ENCODE measurements at regions not wholly inside any gene's neighbourhood (a gene's known extent, or its start where the extent isn't known, plus 50 kb on each side); places are given as distances from the start of the nearest gene placed in this dataset.
"Not testable (repeated sequence)": the region's sequence is repeated elsewhere in the genome, so short reads cannot be mapped to it uniquely, and the experiment has no call there.

GRCh38 chr3:182414586-182414985 lies 378.7 kb upstream of the ATP11B start:
- peaks cover 0 to 8% (median 0%) of the 10 kb centered on the region in 11 donors for H3K9me3 Mint-ChIP-seq
- intact Hi-C loops (cut with micrococcal nuclease), result no loop called here
- POLR2A ChIA-PET, result no interaction called here
- Histone ChIP-seq H3K27ac (ENCODE audit: low read depth, low read length) (no peak overlapping the region), H3K9me3 (ENCODE audit: control insufficient read depth in 2 of 3, low read length in 3 of 3) (no peaks in the 10 kb centered on the region), H3K4me3 (ENCODE audit: low read length) (no peak overlapping the region), H3K4me1 (ENCODE audit: control insufficient read depth in 2 of 2, insufficient read depth in 2 of 2, low read length in 2 of 2) (no peaks in the 10 kb centered on the region), H3K27me3 (ENCODE audit: control insufficient read depth in 2 of 2, insufficient read depth in 2 of 2, low read length in 2 of 2) (no peaks in the 10 kb centered on the region), H3K36me3 (ENCODE audit: control insufficient read depth in 2 of 3, insufficient read depth in 3 of 3, low read length in 3 of 3) (no peaks in the 10 kb centered on the region)
- ATAC-seq (no peak), DNase-seq (no peak)
- H3K36me3 Mint-ChIP-seq, result no peaks in the 10 kb centered on the region
- CTCF ChIA-PET, result no interaction called here
- H3K4me3 Mint-ChIP-seq, result no peak overlapping the region
- H3K27ac Mint-ChIP-seq, result no peak overlapping the region
- no peaks in the 10 kb centered on the region for H3K4me1 Mint-ChIP-seq
- H3K27me3 Mint-ChIP-seq, result peaks cover 0 to 6% (median 0%) of the 10 kb centered on the region in 5 donors

- intact Hi-C loops (cut with micrococcal nuclease), result no loop called here
- Mint-ChIP-seq H3K9me3 (peaks cover 0 to 12% (median 3%) of the 10 kb centered on the region in 11 donors), H3K27ac (no peak overlapping the region), H3K27me3 (no peaks in the 10 kb centered on the region), H3K36me3 (no peaks in the 10 kb centered on the region), H3K4me1 (no peaks in the 10 kb centered on the region), H3K4me3 (no peak overlapping the region)
- H3K27ac ChIP-seq (ENCODE audit: low read depth, low read length), result no peak overlapping the region
- no peaks in the 10 kb centered on the region for H3K9me3 ChIP-seq (ENCODE audit: control insufficient read depth in 2 of 3, low read length in 3 of 3)
- no peaks in the 10 kb centered on the region for H3K27me3 ChIP-seq (ENCODE audit: control insufficient read depth in 2 of 2, insufficient read depth in 2 of 2, low read length in 2 of 2)
- H3K4me3 ChIP-seq (ENCODE audit: low read length), result no peak overlapping the region
- no peaks in the 10 kb centered on the region for H3K4me1 ChIP-seq (ENCODE audit: control insufficient read depth in 2 of 2, insufficient read depth in 2 of 2, low read length in 2 of 2)
- ATAC-seq (no peak), DNase-seq (no peak)
- ChIA-PET POLR2A (no interaction called here), CTCF (no interaction called here)
- H3K36me3 ChIP-seq (ENCODE audit: control insufficient read depth in 2 of 3, insufficient read depth in 3 of 3, low read length in 3 of 3), result no peaks in the 10 kb centered on the region
These were observed 372.6 kb upstream of the ATP11B start for GRCh38 chr3:182420741-182421140.

DNA sequence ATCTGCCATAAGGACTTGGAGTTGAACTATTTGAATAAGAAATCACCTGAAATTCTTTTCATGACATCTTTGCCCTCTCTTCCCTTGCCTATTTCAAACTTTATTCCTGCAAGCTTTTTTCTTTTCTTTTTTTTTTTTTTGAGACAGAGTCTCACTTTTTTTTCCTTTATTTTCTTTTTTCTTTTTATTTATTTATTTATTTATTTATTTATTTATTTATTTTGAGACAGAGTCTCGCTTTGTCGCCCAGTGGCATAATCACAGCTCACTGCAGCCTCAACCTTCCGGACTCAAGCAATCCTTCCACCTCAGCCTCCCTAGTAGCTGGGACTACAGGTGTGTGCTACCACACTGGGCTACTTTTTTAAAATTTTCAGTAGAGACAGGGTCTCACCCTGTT lies 369.3 kb upstream of the ATP11B start:
- no peak overlapping the region for H3K4me3 ChIP-seq (ENCODE audit: low read length)
- H3K4me1 ChIP-seq (ENCODE audit: control insufficient read depth in 2 of 2, insufficient read depth in 2 of 2, low read length in 2 of 2), result no peaks in the 10 kb centered on the region
- ChIA-PET POLR2A (no interaction called here), CTCF (no interaction called here)
- no peaks in the 10 kb centered on the region for H3K27me3 ChIP-seq (ENCODE audit: control insufficient read depth in 2 of 2, insufficient read depth in 2 of 2, low read length in 2 of 2)
- H3K27me3 Mint-ChIP-seq, result no peaks in the 10 kb centered on the region
- H3K27ac ChIP-seq (ENCODE audit: low read depth, low read length), result no peak overlapping the region
- ATAC-seq (no peak), DNase-seq (no peak)
- peaks cover 0 to 12% (median 3%) of the 10 kb centered on the region in 11 donors for H3K9me3 Mint-ChIP-seq
- no peak overlapping the region for H3K27ac Mint-ChIP-seq
- intact Hi-C loops (cut with micrococcal nuclease), result no loop called here
- H3K9me3 ChIP-seq (ENCODE audit: control insufficient read depth in 2 of 3, low read length in 3 of 3), result no peaks in the 10 kb centered on the region
- no peaks in the 10 kb centered on the region for H3K4me1 Mint-ChIP-seq
- H3K4me3 Mint-ChIP-seq, result no peak overlapping the region
- no peaks in the 10 kb centered on the region for H3K36me3 Mint-ChIP-seq
- no peaks in the 10 kb centered on the region for H3K36me3 ChIP-seq (ENCODE audit: control insufficient read depth in 2 of 3, insufficient read depth in 3 of 3, low read length in 3 of 3)

DNA sequence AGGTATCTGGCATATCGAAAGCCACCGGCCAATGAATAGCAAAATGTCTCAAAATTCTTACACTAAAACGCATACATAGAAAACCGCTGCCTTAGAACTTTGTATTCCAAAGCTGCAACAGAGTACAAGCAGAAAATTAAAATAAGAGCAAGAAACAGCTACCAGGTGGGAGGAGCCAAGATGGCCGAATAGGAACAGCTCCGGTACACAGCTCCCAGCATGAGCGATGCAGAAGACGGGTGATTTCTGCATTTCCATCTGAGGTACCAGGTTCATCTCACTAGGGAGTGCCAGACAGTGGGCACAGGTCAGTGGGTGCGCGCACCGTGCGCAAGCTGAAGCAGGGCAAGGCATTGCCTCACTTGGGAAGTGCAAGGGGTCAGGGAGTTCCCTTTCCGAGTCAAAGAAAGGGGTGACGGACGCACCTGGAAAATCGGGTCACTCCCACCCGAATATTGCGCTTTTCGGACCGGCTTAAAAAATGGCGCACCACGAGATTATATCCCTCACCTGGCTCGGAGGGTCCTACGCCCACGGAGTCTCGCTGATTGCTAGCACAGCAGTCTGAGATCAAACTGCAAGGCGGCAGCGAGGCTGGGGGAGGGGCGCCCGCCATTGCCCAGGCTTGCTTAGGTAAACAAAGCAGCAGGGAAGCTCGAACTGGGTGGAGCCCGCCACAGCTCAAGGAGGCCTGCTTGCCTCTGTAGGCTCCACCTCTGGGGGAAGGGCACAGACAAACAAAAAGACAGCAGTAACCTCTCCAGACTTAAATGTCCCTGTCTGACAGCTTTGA lies 367.2 kb upstream of the ATP11B start:
- intact Hi-C loops (cut with micrococcal nuclease); H3K27ac Mint-ChIP-seq; H3K4me3 ChIP-seq (ENCODE audit: low read length); H3K36me3 Mint-ChIP-seq; H3K27me3 ChIP-seq (ENCODE audit: control insufficient read depth in 2 of 2, insufficient read depth in 2 of 2, low read length in 2 of 2); ATAC-seq; H3K4me1 Mint-ChIP-seq; POLR2A ChIA-PET; H3K36me3 ChIP-seq (ENCODE audit: control insufficient read depth in 2 of 3, insufficient read depth in 3 of 3, low read length in 3 of 3); H3K27me3 Mint-ChIP-seq; H3K4me3 Mint-ChIP-seq; DNase-seq; H3K4me1 ChIP-seq (ENCODE audit: control insufficient read depth in 2 of 2, insufficient read depth in 2 of 2, low read length in 2 of 2); H3K27ac ChIP-seq (ENCODE audit: low read depth, low read length); H3K9me3 ChIP-seq (ENCODE audit: control insufficient read depth in 2 of 3, low read length in 3 of 3); CTCF ChIA-PET: not testable (repeated sequence)
- H3K9me3 Mint-ChIP-seq, result peaks cover 0 to 12% (median 2%) of the 10 kb centered on the region in 11 donors

DNA sequence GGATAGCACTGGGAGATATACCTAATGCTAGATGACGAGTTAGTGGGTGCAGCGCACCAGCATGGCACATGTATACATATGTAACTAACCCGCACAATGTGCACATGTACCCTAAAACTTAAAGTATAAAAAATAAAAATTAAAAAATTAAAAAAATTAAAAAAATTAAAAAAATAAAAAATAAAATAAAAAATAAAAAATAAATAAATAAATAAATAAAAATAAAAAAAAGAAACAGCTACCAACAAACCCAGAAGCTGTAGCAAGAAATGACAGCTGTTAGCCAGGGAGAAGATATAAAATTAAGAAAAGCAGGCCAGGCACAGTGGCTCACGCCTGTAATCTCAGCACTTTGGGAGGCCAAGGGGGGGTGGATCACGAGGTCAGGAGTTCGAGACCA lies 361.3 kb upstream of the ATP11B start:
- H3K4me3 Mint-ChIP-seq; H3K4me1 ChIP-seq (ENCODE audit: control insufficient read depth in 2 of 2, insufficient read depth in 2 of 2, low read length in 2 of 2); intact Hi-C loops (cut with micrococcal nuclease); DNase-seq; ATAC-seq; H3K36me3 Mint-ChIP-seq; H3K9me3 ChIP-seq (ENCODE audit: control insufficient read depth in 2 of 3, low read length in 3 of 3); H3K36me3 ChIP-seq (ENCODE audit: control insufficient read depth in 2 of 3, insufficient read depth in 3 of 3, low read length in 3 of 3); POLR2A ChIA-PET; H3K27me3 ChIP-seq (ENCODE audit: control insufficient read depth in 2 of 2, insufficient read depth in 2 of 2, low read length in 2 of 2); H3K27me3 Mint-ChIP-seq; H3K4me1 Mint-ChIP-seq; H3K27ac ChIP-seq (ENCODE audit: low read depth, low read length); H3K27ac Mint-ChIP-seq; CTCF ChIA-PET; H3K9me3 Mint-ChIP-seq; H3K4me3 ChIP-seq (ENCODE audit: low read length): not testable (repeated sequence)

GRCh38 chr3:182435860-182436259 lies 357.4 kb upstream of the ATP11B start:
- H3K4me3 Mint-ChIP-seq, result no peak overlapping the region
- ATAC-seq, result no peak
- intact Hi-C loops (cut with micrococcal nuclease), result no loop called here

DNA sequence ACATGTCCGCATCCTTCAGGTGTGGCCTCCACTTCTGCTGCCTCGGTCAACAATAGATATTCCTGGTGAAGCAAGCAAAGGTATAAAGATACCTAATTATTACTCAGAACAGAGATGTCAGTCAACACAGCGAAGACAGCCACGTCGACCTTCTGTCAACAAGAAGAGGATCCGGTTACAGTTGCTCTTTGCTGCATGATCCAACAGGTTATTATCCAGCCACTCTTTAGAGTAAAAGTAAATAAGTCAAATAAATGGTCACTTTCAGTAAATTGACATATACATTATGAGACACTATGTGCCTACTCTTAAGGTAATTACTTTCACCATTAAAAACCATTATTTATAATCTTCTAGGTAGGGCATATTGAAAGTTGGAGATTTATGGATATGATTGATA lies 356.8 kb upstream of the ATP11B start:
- Mint-ChIP-seq H3K9me3 (peaks cover 0 to 6% (median 0%) of the 10 kb centered on the region in 11 donors), H3K36me3 (no peaks in the 10 kb centered on the region), H3K4me3 (no peak overlapping the region), H3K4me1 (no peaks in the 10 kb centered on the region), H3K27ac (no peak overlapping the region), H3K27me3 (no peaks in the 10 kb centered on the region)
- no peaks in the 10 kb centered on the region for H3K9me3 ChIP-seq (ENCODE audit: control insufficient read depth in 2 of 3, low read length in 3 of 3)
- no peak overlapping the region for H3K27ac ChIP-seq (ENCODE audit: low read depth, low read length)
- H3K36me3 ChIP-seq (ENCODE audit: control insufficient read depth in 2 of 3, insufficient read depth in 3 of 3, low read length in 3 of 3), result no peaks in the 10 kb centered on the region
- intact Hi-C loops (cut with micrococcal nuclease), result no loop called here
- ChIA-PET POLR2A (no interaction called here), CTCF (no interaction called here)
- no peak overlapping the region for H3K4me3 ChIP-seq (ENCODE audit: low read length)
- no peak for ATAC-seq
- H3K4me1 ChIP-seq (ENCODE audit: control insufficient read depth in 2 of 2, insufficient read depth in 2 of 2, low read length in 2 of 2), result no peaks in the 10 kb centered on the region
- H3K27me3 ChIP-seq (ENCODE audit: control insufficient read depth in 2 of 2, insufficient read depth in 2 of 2, low read length in 2 of 2), result no peaks in the 10 kb centered on the region
- no peak for DNase-seq

More at GRCh38 chr3:182435860-182436259, 357.4 kb upstream of the ATP11B start:
- CTCF ChIA-PET, result no interaction called here
- POLR2A ChIA-PET, result no interaction called here
- H3K27ac Mint-ChIP-seq, result no peak overlapping the region
- H3K27me3 ChIP-seq (ENCODE audit: control insufficient read depth in 2 of 2, insufficient read depth in 2 of 2, low read length in 2 of 2), result no peaks in the 10 kb centered on the region
- H3K4me1 Mint-ChIP-seq, result no peaks in the 10 kb centered on the region
- no peak for DNase-seq
- H3K4me1 ChIP-seq (ENCODE audit: control insufficient read depth in 2 of 2, insufficient read depth in 2 of 2, low read length in 2 of 2), result no peaks in the 10 kb centered on the region
- H3K27ac ChIP-seq (ENCODE audit: low read depth, low read length), result no peak overlapping the region
- H3K27me3 Mint-ChIP-seq, result no peaks in the 10 kb centered on the region
- peaks cover 0 to 6% (median 0%) of the 10 kb centered on the region in 11 donors for H3K9me3 Mint-ChIP-seq
- no peaks in the 10 kb centered on the region for H3K36me3 ChIP-seq (ENCODE audit: control insufficient read depth in 2 of 3, insufficient read depth in 3 of 3, low read length in 3 of 3)
- H3K9me3 ChIP-seq (ENCODE audit: control insufficient read depth in 2 of 3, low read length in 3 of 3), result no peaks in the 10 kb centered on the region
- no peak overlapping the region for H3K4me3 ChIP-seq (ENCODE audit: low read length)
- no peaks in the 10 kb centered on the region for H3K36me3 Mint-ChIP-seq

Measured in naive thymus-derived CD4-positive, alpha-beta T cell (primary cell).